Uterus (tissue), 3 donors: ENCODE measurements at regions not wholly inside any gene's neighbourhood (a gene's known extent, or its start where the extent isn't known, plus 50 kb on each side); places are given as distances from the start of the nearest gene placed in this dataset.

Experiments
- DNase-seq, 2 donors: peaks; one replicate each; pipeline ENCODE4 v3.0.0-alpha.2; 2019 to 2020
- H3K27ac ChIP-seq, 2 donors: fragments of 200-600 bp; sonication (generic); 1 replicate in 1 of 2; 2 replicates in 1 of 2; pipeline ENCODE4 v1.5.1; 2016 to 2018
- H3K27me3 ChIP-seq, 2 donors: fragments of 200-600 bp; sonication (generic); one replicate each; pipeline ENCODE4 v1.5.1; 2018 to 2019; ENCODE audit warnings: control low read depth in 1 of 2
- H3K36me3 ChIP-seq, 2 donors: fragments of 200-600 bp; sonication (generic); one replicate each; pipeline ENCODE4 v1.5.1; 2019; ENCODE audit warnings: control low read depth in 1 of 2
- H3K4me1 ChIP-seq, 2 donors: fragments of 200-600 bp; sonication (generic); one replicate each; pipeline ENCODE4 v1.5.1; 2018 to 2019; ENCODE audit warnings: control low read depth in 1 of 2
- H3K4me3 ChIP-seq, 2 donors: fragments of 200-600 bp; sonication (generic); 1 replicate in 1 of 2; 2 replicates in 1 of 2; pipeline ENCODE4 v1.5.1; 2018 to 2019; ENCODE audit warnings: mild to moderate bottlenecking in 1 of 2
- H3K9me3 ChIP-seq, 2 donors: fragments of 200-600 bp; sonication (generic); one replicate each; pipeline ENCODE4 v1.5.1; 2019; ENCODE audit warnings: control low read depth in 1 of 2
- POLR2A ChIP-seq, 2 donors: fragments of 450-650 bp; IDR thresholded peaks; one replicate each; pipeline ENCODE4 v1.6.1; 2016; ENCODE audit warnings: antibody characterized with exemption in 2 of 2, mild to moderate bottlenecking in 1 of 2, moderate library complexity in 1 of 2
- intact Hi-C: fragments of 100-400 bp; cut with DNase I; formaldehyde crosslinking; loops from one replicate; pipeline ENCODE4 v1.15.1; 2023; ENCODE audit warnings: low total_unique reads
- TF ChIP-seq, protein P1 (sequence below), 4 experiments: fragments of 200-600 bp in 2 of 4; fragments of 450-650 bp in 2 of 4; sonication (generic) in 2 of 4; IDR thresholded peaks; one replicate each; pipeline ENCODE4 v1.5.1; 2016 to 2019; ENCODE audit warnings: antibody characterized with exemption in 4 of 4, mild to moderate bottlenecking in 2 of 4, moderate library complexity in 1 of 4
- donor health status: DM: yes; HTN: yes; CAD: no.

DNA sequence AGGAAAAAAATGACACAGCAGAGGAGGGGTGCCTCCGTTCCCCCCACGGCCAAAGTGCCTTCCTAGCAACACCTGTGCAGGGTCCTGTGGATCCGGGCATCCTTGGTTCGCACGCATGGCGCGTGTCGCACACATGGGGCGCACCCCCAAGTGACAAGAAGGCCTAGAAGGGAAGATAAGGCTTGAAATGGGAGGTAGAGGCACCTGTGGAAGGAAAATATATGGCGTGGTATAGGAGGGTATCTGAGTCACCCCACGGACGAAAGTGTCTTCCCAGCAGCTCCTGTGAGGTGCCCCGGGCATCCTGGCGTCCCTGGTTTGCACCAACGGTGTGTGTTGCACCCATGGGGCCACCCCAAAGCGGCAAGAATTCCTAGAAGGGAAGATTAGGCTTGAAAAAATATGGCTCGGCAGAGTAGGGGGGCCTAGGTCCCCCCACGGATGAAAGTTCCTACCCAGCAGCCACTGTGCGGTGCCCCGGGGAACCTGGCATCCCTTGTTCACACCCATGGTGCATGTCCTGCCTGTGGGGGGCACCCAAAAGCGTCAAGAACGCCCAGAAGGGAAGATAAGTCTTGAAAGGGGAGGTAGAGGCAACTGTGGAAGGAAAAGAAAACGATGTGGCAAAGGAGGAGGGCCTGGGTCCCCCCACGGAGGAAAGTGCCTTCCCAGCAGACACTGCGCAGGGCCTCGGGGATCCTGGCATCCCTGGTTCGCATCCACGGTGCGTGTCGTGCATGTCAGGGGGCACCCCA lies 280.0 kb downstream of the ALG10 start:
- H3K4me3 ChIP-seq, result no peak overlapping the region
- intact Hi-C loops, result no loop called here
- no peak overlapping the region for H3K27ac ChIP-seq
- H3K4me1 ChIP-seq, result no peaks in the 10 kb centered on the region
- no peaks in the 10 kb centered on the region for H3K27me3 ChIP-seq
- DNase-seq, result no peak
- peaks cover 0 to 11% of the 10 kb centered on the region in 2 donors for H3K9me3 ChIP-seq
- H3K36me3 ChIP-seq, result no peaks in the 10 kb centered on the region
- TF ChIP-seq, protein P1, sequence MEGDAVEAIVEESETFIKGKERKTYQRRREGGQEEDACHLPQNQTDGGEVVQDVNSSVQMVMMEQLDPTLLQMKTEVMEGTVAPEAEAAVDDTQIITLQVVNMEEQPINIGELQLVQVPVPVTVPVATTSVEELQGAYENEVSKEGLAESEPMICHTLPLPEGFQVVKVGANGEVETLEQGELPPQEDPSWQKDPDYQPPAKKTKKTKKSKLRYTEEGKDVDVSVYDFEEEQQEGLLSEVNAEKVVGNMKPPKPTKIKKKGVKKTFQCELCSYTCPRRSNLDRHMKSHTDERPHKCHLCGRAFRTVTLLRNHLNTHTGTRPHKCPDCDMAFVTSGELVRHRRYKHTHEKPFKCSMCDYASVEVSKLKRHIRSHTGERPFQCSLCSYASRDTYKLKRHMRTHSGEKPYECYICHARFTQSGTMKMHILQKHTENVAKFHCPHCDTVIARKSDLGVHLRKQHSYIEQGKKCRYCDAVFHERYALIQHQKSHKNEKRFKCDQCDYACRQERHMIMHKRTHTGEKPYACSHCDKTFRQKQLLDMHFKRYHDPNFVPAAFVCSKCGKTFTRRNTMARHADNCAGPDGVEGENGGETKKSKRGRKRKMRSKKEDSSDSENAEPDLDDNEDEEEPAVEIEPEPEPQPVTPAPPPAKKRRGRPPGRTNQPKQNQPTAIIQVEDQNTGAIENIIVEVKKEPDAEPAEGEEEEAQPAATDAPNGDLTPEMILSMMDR (IDR thresholded peaks at IDR 0.05), result no peak
- no peak for TF ChIP-seq POLR2A (IDR thresholded peaks at IDR 0.05)

DNA sequence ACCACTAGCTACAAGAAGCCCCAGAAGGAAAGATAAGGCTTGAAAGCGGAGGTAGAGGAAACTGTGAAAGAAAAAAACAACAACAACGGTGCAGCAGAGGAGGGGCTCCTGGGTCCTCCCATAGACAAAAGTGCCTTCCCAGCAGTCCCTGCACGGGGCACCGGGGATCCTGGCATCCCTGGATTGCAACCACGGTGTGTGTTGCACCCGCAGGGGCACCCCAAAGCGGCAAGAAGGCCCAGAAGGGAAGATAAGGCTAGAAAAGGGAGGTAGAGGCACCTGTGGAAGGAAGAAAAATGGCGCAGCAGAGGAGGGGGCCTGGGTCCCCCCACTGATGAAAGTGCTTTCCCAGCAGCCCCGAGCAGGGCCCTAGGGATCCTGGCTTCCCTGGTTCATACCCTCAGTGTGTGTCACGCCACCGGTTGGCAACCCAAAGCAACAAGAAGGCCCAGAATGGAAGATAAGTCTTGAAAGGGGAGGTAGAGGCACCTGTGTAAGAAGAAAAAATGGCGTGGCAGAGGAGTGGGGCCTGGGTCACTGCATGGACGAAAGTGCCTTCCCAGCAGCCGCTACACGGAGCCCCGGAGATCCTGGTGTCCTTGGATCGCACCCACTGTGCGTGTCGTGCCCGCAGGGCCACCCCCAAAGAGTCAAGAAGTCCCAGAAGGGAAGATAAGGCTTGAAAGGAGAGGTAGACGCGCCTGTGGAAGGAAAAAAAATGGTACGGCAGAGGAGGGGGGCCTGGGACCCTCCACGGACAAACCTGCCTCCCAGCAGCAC lies 281.0 kb downstream of the ALG10 start:
- H3K4me1 ChIP-seq, result no peaks in the 10 kb centered on the region
- H3K36me3 ChIP-seq, result no peaks in the 10 kb centered on the region
- TF ChIP-seq, protein P1 (IDR thresholded peaks at IDR 0.05), result no peak
- no peak for TF ChIP-seq POLR2A (IDR thresholded peaks at IDR 0.05)
- no peaks in the 10 kb centered on the region for H3K27me3 ChIP-seq
- DNase-seq, result no peak
- H3K27ac ChIP-seq, result no peak overlapping the region
- no peak overlapping the region for H3K4me3 ChIP-seq
- intact Hi-C loops, result no loop called here
- peaks cover 0 to 11% of the 10 kb centered on the region in 2 donors for H3K9me3 ChIP-seq

DNA sequence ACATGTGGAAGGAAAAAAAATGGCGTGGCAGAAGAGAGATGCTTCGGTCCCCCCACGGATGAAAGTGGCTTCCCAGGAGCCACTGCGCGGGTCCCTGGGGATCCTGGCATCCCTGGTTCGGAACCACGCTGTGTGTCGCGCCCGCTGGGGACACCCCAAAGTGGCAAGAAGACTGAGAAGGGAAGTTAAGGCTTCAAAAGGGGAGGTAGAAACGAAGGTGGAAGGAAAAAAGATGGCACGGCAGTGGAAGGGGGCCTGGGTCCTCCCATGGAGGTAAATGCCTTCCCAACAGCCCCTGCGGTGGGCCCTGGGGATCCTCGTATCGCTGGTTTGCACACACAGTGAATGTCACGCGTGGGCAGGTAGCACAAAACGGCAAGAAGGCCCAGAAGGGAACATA lies 281.7 kb downstream of the ALG10 start:
- TF ChIP-seq POLR2A (IDR thresholded peaks at IDR 0.05), result no peak
- TF ChIP-seq, protein P1 (IDR thresholded peaks at IDR 0.05), result no peak
- H3K9me3 ChIP-seq, result peaks cover 0 to 11% of the 10 kb centered on the region in 2 donors

DNA sequence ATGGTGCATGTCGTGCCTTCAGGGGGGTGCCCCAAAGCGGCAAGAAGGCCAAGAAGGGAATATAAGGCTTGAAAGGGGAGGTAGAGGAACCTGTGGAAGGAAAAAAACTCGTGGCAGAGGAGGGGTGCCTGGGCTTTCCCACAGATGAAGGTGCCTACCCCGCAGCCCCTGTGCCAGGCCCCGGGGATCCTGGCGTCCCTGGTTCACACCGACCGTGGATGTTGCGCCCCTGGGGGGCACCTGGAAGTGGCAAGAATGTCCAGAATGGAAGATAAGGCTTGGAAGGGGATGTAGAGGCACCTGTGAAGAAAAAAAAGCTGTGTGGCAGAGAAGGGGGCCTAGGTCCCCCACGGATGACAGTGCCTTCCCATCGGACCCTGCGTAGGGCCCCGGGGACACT lies 282.2 kb downstream of the ALG10 start:
- Histone ChIP-seq H3K4me3 (no peak overlapping the region), H3K4me1 (no peaks in the 10 kb centered on the region), H3K27me3 (no peaks in the 10 kb centered on the region), H3K27ac (no peak overlapping the region), H3K9me3 (peaks cover 0 to 11% of the 10 kb centered on the region in 2 donors), H3K36me3 (no peaks in the 10 kb centered on the region)
- no peak for TF ChIP-seq POLR2A (IDR thresholded peaks at IDR 0.05)
- TF ChIP-seq, protein P1 (IDR thresholded peaks at IDR 0.05), result no peak
- no peak for DNase-seq
- intact Hi-C loops, result no loop called here

More for the DNA sequence above, 281.7 kb downstream of the ALG10 start:
- no peak for DNase-seq
- no peak overlapping the region for H3K4me3 ChIP-seq
- intact Hi-C loops, result no loop called here
- no peaks in the 10 kb centered on the region for H3K27me3 ChIP-seq
- H3K27ac ChIP-seq, result no peak overlapping the region
- H3K36me3 ChIP-seq, result no peaks in the 10 kb centered on the region
- H3K4me1 ChIP-seq, result no peaks in the 10 kb centered on the region

DNA sequence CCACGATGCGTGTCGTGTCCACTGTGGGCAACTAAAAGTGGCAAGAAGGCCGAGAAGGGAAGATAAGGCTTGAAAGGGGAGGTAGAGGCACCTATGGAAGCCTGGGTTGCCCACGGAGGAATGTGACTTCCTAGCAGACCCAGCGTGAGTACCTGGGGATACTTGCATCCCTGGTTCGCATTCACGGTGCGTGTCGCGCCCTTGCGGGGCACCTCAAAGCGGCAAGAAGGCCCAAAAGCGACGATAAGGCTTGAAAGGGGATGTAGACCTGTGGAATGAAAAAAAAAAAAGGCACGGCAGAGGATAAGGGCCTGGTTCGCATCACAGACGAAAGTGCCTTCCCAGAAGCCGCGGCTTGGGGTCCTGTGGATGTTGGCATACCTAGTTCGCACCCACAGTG lies 282.9 kb downstream of the ALG10 start:
- Histone ChIP-seq H3K4me3 (no peak overlapping the region), H3K36me3 (no peaks in the 10 kb centered on the region), H3K4me1 (no peaks in the 10 kb centered on the region), H3K27me3 (no peaks in the 10 kb centered on the region), H3K9me3 (peaks cover 0 to 11% of the 10 kb centered on the region in 2 donors), H3K27ac (no peak overlapping the region)
- intact Hi-C loops, result no loop called here
- no peak for TF ChIP-seq POLR2A (IDR thresholded peaks at IDR 0.05)
- TF ChIP-seq, protein P1 (IDR thresholded peaks at IDR 0.05), result no peak
- no peak for DNase-seq
